Endothelial cell of umbilical vein (primary cell): ENCODE measurements at regions not wholly inside any gene's neighbourhood (a gene's known extent, or its start where the extent isn't known, plus 50 kb on each side); places are given as distances from the start of the nearest gene placed in this dataset.

Experiments used
- BruUV-seq: library from RNA; stranded (reverse); fragments of 400-500 nt; replicated peaks from 2 replicates; lab custom pipeline; 2021; lab: Mats Ljungman, UMichigan
- CTCF ChIA-PET: fragments of 300-600, 350-600 bp; sonication (Branson Sonifier 250); formaldehyde crosslinking; loops from one replicate; lab custom pipeline; 2021; ENCODE audit warnings: antibody characterized with exemption, inconsistent platforms; lab: Charles Lee
- POLR2A ChIA-PET: fragments of 300-600, 350-600 bp; sonication (Branson Sonifier 250); formaldehyde crosslinking; loops from one replicate; lab custom pipeline; 2021; ENCODE audit warnings: antibody characterized with exemption, inconsistent platforms; lab: Charles Lee
- DNase-seq: peaks from one replicate; pipeline ENCODE4 v3.0.0-alpha.2; 2011; ENCODE audit warnings: low read depth, low spot score
- FAIRE-seq: peaks from 2 replicates; lab custom pipeline; 2011; peaks lifted over from hg19 to GRCh38; lab: Jason Lieb, UNC
- H2AFZ ChIP-seq: 2 replicates; pipeline ENCODE4 v1.6.0; 2012; ENCODE audit warnings: low read depth, low read length, control low read depth, inconsistent platforms
- H3K27ac ChIP-seq: 2 replicates; pipeline ENCODE4 v1.5.1; 2011; ENCODE audit warnings: low read depth, mild to moderate bottlenecking, control low read depth, low read length, moderate library complexity; ENCODE audit not compliant: insufficient read depth
- H3K27me3 ChIP-seq, 2 experiments: 2 replicates each; pipeline versions ENCODE4 v1.6.0 to v1.6.1; 2011; ENCODE audit warnings: low read length in 2 of 2, mixed read lengths in 1 of 2; ENCODE audit not compliant: control insufficient read depth in 2 of 2, insufficient read depth in 2 of 2
- H3K36me3 ChIP-seq, 2 experiments: 2 replicates in 1 of 2; 3 replicates in 1 of 2; pipeline ENCODE4 v1.5.1; 2011; ENCODE audit warnings: low read length in 2 of 2, mild to moderate bottlenecking in 1 of 2, moderate library complexity in 1 of 2; ENCODE audit not compliant: control insufficient read depth in 2 of 2, insufficient read depth in 2 of 2; ENCODE audit errors: extremely low read depth in 1 of 2
- H3K4me1 ChIP-seq: 3 replicates; pipeline ENCODE4 v1.5.1; 2011; ENCODE audit warnings: mild to moderate bottlenecking, low read length; ENCODE audit not compliant: control insufficient read depth, insufficient read depth; ENCODE audit errors: extremely low read depth
- H3K4me2 ChIP-seq: 2 replicates; pipeline ENCODE4 v1.6.1; 2011; ENCODE audit warnings: low read length, control low read depth, mixed read lengths; ENCODE audit not compliant: insufficient read depth
- H3K4me3 ChIP-seq, 3 experiments: fragments of 200-600 bp in 1 of 3; sonication (generic), shearing (Covaris generic) in 1 of 3; replicated peaks in 1 of 3; 2 replicates each; pipeline ENCODE4 v1.5.1; 2011 to 2016; ENCODE audit warnings: control low read depth in 3 of 3, low read length in 3 of 3, mild to moderate bottlenecking in 2 of 3, inconsistent platforms in 1 of 3, low read depth in 1 of 3, moderate library complexity in 1 of 3; ENCODE audit not compliant: insufficient read depth in 1 of 3
- H3K79me2 ChIP-seq: 2 replicates; pipeline ENCODE4 v1.6.0; 2012; ENCODE audit warnings: low read length, inconsistent platforms; ENCODE audit not compliant: control insufficient read depth, insufficient read depth
- H3K9ac ChIP-seq: replicated peaks from 2 replicates; pipeline ENCODE3; 2011; ENCODE audit warnings: low read length, control low read depth; ENCODE audit not compliant: insufficient read depth; ENCODE audit errors: extremely low read depth
- H3K9me1 ChIP-seq: replicated peaks from 3 replicates; pipeline ENCODE4 v1.6.0; 2011; ENCODE audit warnings: mild to moderate bottlenecking, low read length; ENCODE audit not compliant: control insufficient read depth, insufficient read depth; ENCODE audit errors: extremely low read depth
- H3K9me3 ChIP-seq: replicated peaks from 2 replicates; pipeline ENCODE4 v1.5.1; 2012; ENCODE audit warnings: low read length, inconsistent platforms; ENCODE audit not compliant: control insufficient read depth, insufficient read depth
- H4K20me1 ChIP-seq: replicated peaks from 2 replicates; pipeline ENCODE3; 2011; ENCODE audit warnings: mild to moderate bottlenecking, low read length; ENCODE audit not compliant: control insufficient read depth, insufficient read depth; ENCODE audit errors: extremely low read depth
- EZH2 ChIP-seq: IDR thresholded peaks from 2 replicates; pipeline ENCODE4 v1.6.1; 2012; ENCODE audit warnings: borderline replicate concordance, low read depth, mild to moderate bottlenecking, moderate library complexity, low read length, inconsistent platforms; ENCODE audit not compliant: severe bottlenecking
- FOS ChIP-seq: IDR thresholded peaks from 2 replicates; pipeline ENCODE4 v1.6.1; 2011; ENCODE audit warnings: mild to moderate bottlenecking, low read length, moderate library complexity, borderline replicate concordance; ENCODE audit not compliant: insufficient read depth
- JUN ChIP-seq: IDR thresholded peaks from 2 replicates; pipeline ENCODE4 v1.6.1; 2011; ENCODE audit warnings: borderline replicate concordance, low read depth; ENCODE audit not compliant: insufficient read length, insufficient read depth
- MYC ChIP-seq: IDR thresholded peaks from one replicate; pipeline ENCODE4 v1.6.1; 2011; ENCODE audit warnings: mild to moderate bottlenecking, low read depth, low read length
- POLR2AphosphoS5 ChIP-seq: IDR thresholded peaks from 2 replicates; pipeline ENCODE4 v1.6.1; 2012; ENCODE audit warnings: low read depth, mild to moderate bottlenecking, control low read depth, low read length, moderate library complexity; ENCODE audit not compliant: insufficient read depth
- dilution Hi-C: fragments of 300-500 bp; cut with MboI; formaldehyde crosslinking; loops from one replicate; pipeline ENCODE4 v1.15.0; 2019; ENCODE audit warnings: low sequenced_read_pairs; ENCODE audit not compliant: extremely low pct_ligation_motif_present
- intact Hi-C: fragments of 100-400 bp; cut with micrococcal nuclease; formaldehyde crosslinking; loops from one replicate; pipeline ENCODE4 v1.10.0; 2022
- TF ChIP-seq, protein P1 (sequence below), 2 donors: IDR thresholded peaks; 1 replicate in 1 of 2; 2 replicates in 1 of 2; pipeline ENCODE4 v1.5.1; 2011; ENCODE audit warnings: low read length in 2 of 2, mild to moderate bottlenecking in 2 of 2, moderate library complexity in 2 of 2, control low read depth in 1 of 2, inconsistent platforms in 1 of 2, low read depth in 1 of 2; ENCODE audit not compliant: insufficient read depth in 1 of 2; ENCODE audit errors: extremely low read depth in 1 of 2

DNA sequence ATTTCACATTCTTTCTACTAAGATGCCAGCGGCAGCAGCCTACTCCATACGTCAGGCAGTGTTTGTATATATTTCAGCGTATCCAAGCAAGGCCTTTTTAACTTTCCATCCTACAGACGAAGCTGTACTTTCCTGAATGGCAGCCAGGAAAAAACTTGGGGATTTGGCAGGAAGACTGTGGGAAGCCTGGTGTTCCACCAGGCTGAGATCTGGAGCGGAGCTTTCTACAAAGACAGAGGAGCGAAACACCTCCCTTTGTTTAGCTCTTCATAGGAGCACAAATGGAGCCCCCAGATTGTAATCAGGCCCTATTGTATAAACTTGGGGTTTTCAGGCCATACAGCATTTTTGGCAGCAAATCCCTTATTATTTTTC is 143.8 kb downstream of the TES start:
- peaks cover 63% of the 10 kb centered on the region for H3K4me1 ChIP-seq
- peak overlapping the region; percentile 99 for H3K27ac ChIP-seq
- peak overlapping the region; percentile 96 for H3K9ac ChIP-seq
- ChIA-PET CTCF (interaction anchor here (0.8 to 3.6 kb wide), 14 partner anchors 14 to 238 kb away, joined by 3 to 31 read pairs (median 4); partner anchors contain the start of gene CAV2), POLR2A (interaction anchor here (0.6 to 1.4 kb wide), 8 partner anchors 15 to 795 kb away, joined by 3 to 12 read pairs (median 4); no protein-coding TSS in a partner anchor)
- no TSS peak for BruUV-seq
- no peaks in the 10 kb centered on the region for H3K9me1 ChIP-seq
- peak overlapping the region; percentile 15 for H2AFZ ChIP-seq
- dilution Hi-C loops, result no loop called here
- FAIRE-seq (no peak), DNase-seq (no peak)
- TF ChIP-seq EZH2 (no peak), POLR2AphosphoS5 (no peak), JUN (no peak), FOS (no peak), MYC (no peak)
- TF ChIP-seq, protein P1, sequence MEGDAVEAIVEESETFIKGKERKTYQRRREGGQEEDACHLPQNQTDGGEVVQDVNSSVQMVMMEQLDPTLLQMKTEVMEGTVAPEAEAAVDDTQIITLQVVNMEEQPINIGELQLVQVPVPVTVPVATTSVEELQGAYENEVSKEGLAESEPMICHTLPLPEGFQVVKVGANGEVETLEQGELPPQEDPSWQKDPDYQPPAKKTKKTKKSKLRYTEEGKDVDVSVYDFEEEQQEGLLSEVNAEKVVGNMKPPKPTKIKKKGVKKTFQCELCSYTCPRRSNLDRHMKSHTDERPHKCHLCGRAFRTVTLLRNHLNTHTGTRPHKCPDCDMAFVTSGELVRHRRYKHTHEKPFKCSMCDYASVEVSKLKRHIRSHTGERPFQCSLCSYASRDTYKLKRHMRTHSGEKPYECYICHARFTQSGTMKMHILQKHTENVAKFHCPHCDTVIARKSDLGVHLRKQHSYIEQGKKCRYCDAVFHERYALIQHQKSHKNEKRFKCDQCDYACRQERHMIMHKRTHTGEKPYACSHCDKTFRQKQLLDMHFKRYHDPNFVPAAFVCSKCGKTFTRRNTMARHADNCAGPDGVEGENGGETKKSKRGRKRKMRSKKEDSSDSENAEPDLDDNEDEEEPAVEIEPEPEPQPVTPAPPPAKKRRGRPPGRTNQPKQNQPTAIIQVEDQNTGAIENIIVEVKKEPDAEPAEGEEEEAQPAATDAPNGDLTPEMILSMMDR (IDR thresholded peaks at IDR 0.05; ENCODE audit: extremely low read depth in 1 of 2, insufficient read depth in 1 of 2, low read depth in 1 of 2, low read length in 2 of 2), result peak in 1 of 2 donors; percentile 21
- H3K36me3 ChIP-seq, result no peaks in the 10 kb centered on the region
- H3K27me3 ChIP-seq, result no peaks in the 10 kb centered on the region
- H3K79me2 ChIP-seq, result no peaks in the 10 kb centered on the region
- H3K4me3 ChIP-seq, result peak overlapping the region in 1 of 3 experiments; percentile 16
- H3K9me3 ChIP-seq, result no peaks in the 10 kb centered on the region
- peak overlapping the region; percentile 64 for H3K4me2 ChIP-seq
- intact Hi-C loops, result loop anchor here (1.0 to 2.0 kb wide), 7 partner anchors 14 to 170 kb away; no protein-coding TSS in a partner anchor
- H4K20me1 ChIP-seq, result no peaks in the 10 kb centered on the region
